ENCODE measurements at regions not wholly inside any gene's neighbourhood (a gene's known extent, or its start where the extent isn't known, plus 50 kb on each side); places are given as distances from the start of the nearest gene placed in this dataset.
"Not testable (repeated sequence)": the region's sequence is repeated elsewhere in the genome, so short reads cannot be mapped to it uniquely, and the experiment has no call there.

- no peaks in the 10 kb centered on the region for H3K27me3 ChIP-seq
- H3K4me1 ChIP-seq (ENCODE audit: low read depth) = no peaks in the 10 kb centered on the region
- H3K9me3 ChIP-seq (ENCODE audit: low read depth) = no peaks in the 10 kb centered on the region
- no peak overlapping the region for H3K4me3 ChIP-seq
- peak in 1 of 2 donors; percentile 22 for DNase-seq (ENCODE audit: low read depth in 1 of 2, low spot score in 1 of 2)
- no peak overlapping the region for H3K27ac ChIP-seq
- no peak for TF ChIP-seq CTCF (IDR thresholded peaks at IDR 0.05; ENCODE audit: low read depth, low read length)
- no peaks in the 10 kb centered on the region for H3K36me3 ChIP-seq
These were observed 355.4 kb upstream of the PRR16 start for GRCh38 chr5:120108586-120109248.

DNA sequence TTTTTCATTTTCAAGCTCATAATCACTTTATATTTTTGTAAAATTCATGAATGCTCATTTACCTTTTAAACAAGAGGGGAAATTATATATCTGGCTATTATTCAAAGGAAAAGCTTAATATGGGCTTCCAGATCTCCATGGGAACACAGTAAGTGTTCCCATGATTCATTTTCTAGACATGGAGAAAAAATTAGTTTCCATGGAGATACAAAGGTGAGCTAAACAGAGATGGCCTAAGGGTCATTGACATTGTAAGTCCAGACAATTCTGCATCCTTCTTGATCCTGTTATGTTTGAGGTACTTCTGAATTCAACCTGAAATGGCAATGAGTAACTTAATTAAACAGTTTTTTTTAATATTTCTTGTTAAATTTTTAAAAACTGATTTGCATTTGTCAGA is 341.4 kb upstream of the PRR16 start:
- H3K4me3 ChIP-seq = no peak overlapping the region
- no peak for DNase-seq (ENCODE audit: low read depth in 1 of 2, low spot score in 1 of 2)
- no peaks in the 10 kb centered on the region for H3K4me1 ChIP-seq (ENCODE audit: low read depth)
- H3K27ac ChIP-seq = no peak overlapping the region
- no peaks in the 10 kb centered on the region for H3K9me3 ChIP-seq (ENCODE audit: low read depth)
- no peak for TF ChIP-seq CTCF (IDR thresholded peaks at IDR 0.05; ENCODE audit: low read depth, low read length)
- H3K27me3 ChIP-seq = no peaks in the 10 kb centered on the region
- H3K36me3 ChIP-seq = no peaks in the 10 kb centered on the region

DNA sequence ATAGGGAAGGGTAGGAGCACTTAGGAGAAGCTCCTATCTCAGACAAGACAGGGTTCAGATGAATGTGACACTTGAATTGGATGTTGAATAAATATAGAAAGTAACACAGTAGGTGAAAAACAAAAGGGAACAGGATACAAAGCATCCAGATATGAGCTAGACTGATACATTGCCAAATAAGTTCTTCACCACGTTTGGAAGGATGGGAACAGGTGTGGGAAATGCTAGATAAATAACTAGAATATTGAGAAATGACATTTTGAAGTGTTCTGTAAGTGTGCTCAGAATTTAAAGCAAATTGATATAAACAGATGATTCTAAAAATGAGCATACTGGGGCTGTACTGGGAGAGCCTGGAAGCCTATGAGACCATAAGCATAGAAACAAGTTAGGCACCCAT is 340.1 kb upstream of the PRR16 start:
- TF ChIP-seq CTCF (IDR thresholded peaks at IDR 0.05; ENCODE audit: low read depth, low read length) = no peak

GRCh38 chr5:120124961-120125360 is 339.1 kb upstream of the PRR16 start:
- TF ChIP-seq CTCF (IDR thresholded peaks at IDR 0.05; ENCODE audit: low read depth, low read length) = no peak
- H3K4me1 ChIP-seq (ENCODE audit: low read depth) = no peaks in the 10 kb centered on the region
- no peaks in the 10 kb centered on the region for H3K9me3 ChIP-seq (ENCODE audit: low read depth)
- DNase-seq (ENCODE audit: low read depth in 1 of 2, low spot score in 1 of 2) = no peak
- no peaks in the 10 kb centered on the region for H3K27me3 ChIP-seq
- H3K36me3 ChIP-seq = no peaks in the 10 kb centered on the region
- no peak overlapping the region for H3K27ac ChIP-seq
- H3K4me3 ChIP-seq = no peak overlapping the region

More for the DNA sequence above, 340.1 kb upstream of the PRR16 start:
- no peak for DNase-seq (ENCODE audit: low read depth in 1 of 2, low spot score in 1 of 2)
- no peaks in the 10 kb centered on the region for H3K36me3 ChIP-seq
- no peaks in the 10 kb centered on the region for H3K27me3 ChIP-seq
- H3K27ac ChIP-seq = no peak overlapping the region
- no peaks in the 10 kb centered on the region for H3K9me3 ChIP-seq (ENCODE audit: low read depth)
- H3K4me1 ChIP-seq (ENCODE audit: low read depth) = no peaks in the 10 kb centered on the region
- no peak overlapping the region for H3K4me3 ChIP-seq

GRCh38 chr5:120132347-120132746 is 331.8 kb upstream of the PRR16 start:
- not testable (repeated sequence) for DNase-seq (ENCODE audit: low read depth in 1 of 2, low spot score in 1 of 2); H3K9me3 ChIP-seq (ENCODE audit: low read depth); H3K27me3 ChIP-seq; H3K4me3 ChIP-seq; H3K36me3 ChIP-seq; H3K4me1 ChIP-seq (ENCODE audit: low read depth); H3K27ac ChIP-seq

DNA sequence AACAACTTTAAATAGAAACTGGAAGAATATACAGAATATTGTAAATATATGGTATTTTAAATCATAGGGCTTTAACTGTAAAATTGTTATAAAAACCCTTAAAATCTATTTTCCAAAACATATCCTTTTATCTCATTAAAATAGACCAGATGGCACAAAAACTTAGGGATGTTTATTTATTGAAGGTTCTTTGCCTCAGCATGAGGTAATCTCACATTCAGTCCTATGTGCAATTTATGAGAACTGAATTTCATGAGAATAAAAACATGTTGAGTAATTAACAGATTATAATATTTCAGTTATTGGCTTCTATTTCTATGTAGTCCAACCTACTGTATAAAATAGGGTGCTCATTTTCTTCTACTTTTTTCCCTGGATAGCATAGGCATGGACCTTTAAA is 329.2 kb upstream of the PRR16 start:
- Histone ChIP-seq H3K27me3 (no peaks in the 10 kb centered on the region), H3K9me3 (ENCODE audit: low read depth) (no peaks in the 10 kb centered on the region), H3K4me1 (ENCODE audit: low read depth) (no peaks in the 10 kb centered on the region), H3K4me3 (no peak overlapping the region), H3K36me3 (no peaks in the 10 kb centered on the region), H3K27ac (no peak overlapping the region)
- DNase-seq (ENCODE audit: low read depth in 1 of 2, low spot score in 1 of 2) = no peak
- TF ChIP-seq CTCF (IDR thresholded peaks at IDR 0.05; ENCODE audit: low read depth, low read length) = no peak

All from cardiac muscle cell (in vitro differentiated cells and primary cell).